Stimulated activated CD8-positive, alpha-beta memory T cell treated with anti-CD3 and anti-CD28 coated beads, Interleukin-7, amount 100 ng/mL, for 48 hours (primary cell): ENCODE measurements at regions not wholly inside any gene's neighbourhood (a gene's known extent, or its start where the extent isn't known, plus 50 kb on each side); places are given as distances from the start of the nearest gene placed in this dataset.

Experiments
- DNase-seq, 2 donors: peaks; one replicate each; pipeline ENCODE4 v3.0.0-alpha.2; 2020; ENCODE audit warnings: low read depth in 1 of 2; ENCODE audit errors: extremely low read depth in 1 of 2

GRCh38 chr3:5068531-5069050 is 53.5 kb upstream of the ARL8B start:
- no peak for DNase-seq

GRCh38 chr3:5069627-5070026 is 52.5 kb upstream of the ARL8B start:
- DNase-seq: no peak

- no peak for DNase-seq
These were observed 51.0 kb upstream of the ARL8B start for GRCh38 chr3:5071061-5071460.

- DNase-seq: no peak
These were observed 49.8 kb upstream of the ARL8B start for GRCh38 chr3:5072100-5072816.
